HepG2 (cell line): ENCODE measurements at regions not wholly inside any gene's neighbourhood (a gene's known extent, or its start where the extent isn't known, plus 50 kb on each side); places are given as distances from the start of the nearest gene placed in this dataset.

ENCODE experiments used
- ATAC-seq: fragments of 200-7000 bp; cut with Tn5 transposase; 3 replicates; pipeline ENCODE4 v1.9.1; 2020; ENCODE audit warnings: mild to moderate bottlenecking, moderate library complexity
- BruUV-seq: library from RNA; stranded (reverse); fragments of 400-500 nt; replicated peaks from 2 replicates; lab custom pipeline; 2021; lab: Mats Ljungman, UMichigan
- CTCF ChIA-PET: fragments of 300-600 bp; formaldehyde crosslinking; extraction: SDS; loops from one replicate; lab custom pipeline; 2021; ENCODE audit warnings: low total read pairs, inconsistent platforms, low intra/inter-chr PET ratio; lab: Yijun Ruan, JAX
- POLR2A ChIA-PET: fragments of 350-600 bp; sonication (Branson Sonifier 250); formaldehyde crosslinking; loops from one replicate; lab custom pipeline; 2020; ENCODE audit warnings: antibody characterized with exemption, inconsistent platforms; lab: Yijun Ruan, JAX
- DNase-seq: peaks from one replicate; pipeline ENCODE4 v3.0.0-alpha.2; 2015; ENCODE audit warnings: low spot score
- FAIRE-seq: peaks from 3 replicates; lab custom pipeline; 2011; peaks lifted over from hg19 to GRCh38; lab: Jason Lieb, UNC
- H2AFZ ChIP-seq: one replicate; pipeline ENCODE4 v1.6.1; 2011; ENCODE audit warnings: low read length, inconsistent platforms
- H3K27ac ChIP-seq: fragments of 300-600 bp; 3 replicates; pipeline ENCODE4 v1.8.0; 2011; ENCODE audit warnings: mixed run types, mild to moderate bottlenecking, mixed read lengths, low read length, inconsistent platforms; ENCODE audit not compliant: insufficient read depth; ENCODE audit errors: extremely low read length
- H3K27me3 ChIP-seq, 2 experiments: fragments of 200-600 bp in 1 of 2; 2 replicates in 1 of 2; 3 replicates in 1 of 2; pipeline versions ENCODE4 v1.6.0 to v1.8.0; 2011; ENCODE audit warnings: low read length in 2 of 2, mild to moderate bottlenecking in 2 of 2, moderate library complexity in 2 of 2, inconsistent platforms in 1 of 2; ENCODE audit not compliant: insufficient read depth in 2 of 2, control insufficient read depth in 1 of 2
- H3K36me3 ChIP-seq, 2 experiments: fragments of 200-600 bp in 1 of 2; replicated peaks in 1 of 2; 2 replicates in 1 of 2; 3 replicates in 1 of 2; pipeline versions ENCODE4 v1.5.1 to v1.8.0; 2011; ENCODE audit warnings: low read length in 2 of 2, inconsistent platforms in 1 of 2; ENCODE audit not compliant: insufficient read depth in 2 of 2, control insufficient read depth in 1 of 2
- H3K4me1 ChIP-seq: 2 replicates; pipeline ENCODE4 v1.5.1; 2012; ENCODE audit warnings: low read length, inconsistent platforms; ENCODE audit not compliant: insufficient read depth
- H3K4me2 ChIP-seq: 2 replicates; pipeline ENCODE4 v1.6.0; 2011; ENCODE audit warnings: low read depth, low read length, inconsistent platforms
- H3K4me3 ChIP-seq, 3 experiments: fragments of 200-600 bp in 1 of 3; sonication (generic), shearing (Covaris generic) in 1 of 3; replicated peaks in 1 of 3; 2 replicates each; pipeline ENCODE4 v1.5.1; 2011 to 2016; ENCODE audit warnings: low read length in 3 of 3, inconsistent platforms in 2 of 3, low read depth in 2 of 3, mild to moderate bottlenecking in 2 of 3, control low read depth in 1 of 3, mixed read lengths in 1 of 3; ENCODE audit not compliant: insufficient read depth in 1 of 3
- H3K79me2 ChIP-seq: one replicate; pipeline ENCODE4 v1.6.1; 2011; ENCODE audit warnings: low read length, inconsistent platforms; ENCODE audit not compliant: insufficient read depth
- H3K9ac ChIP-seq: 2 replicates; pipeline ENCODE4 v1.6.0; 2011; ENCODE audit warnings: mild to moderate bottlenecking, low read depth, low read length, inconsistent platforms; ENCODE audit not compliant: insufficient read depth
- H3K9me3 ChIP-seq: 2 replicates; pipeline ENCODE4 v1.5.1; 2012; ENCODE audit warnings: mild to moderate bottlenecking, low read length
- H4K20me1 ChIP-seq: 2 replicates; pipeline ENCODE4 v1.6.0; 2011; ENCODE audit warnings: inconsistent platforms, mild to moderate bottlenecking, low read length, moderate library complexity; ENCODE audit not compliant: insufficient read depth
- HMG20B ChIP-seq: conservative IDR thresholded peaks from 2 replicates; pipeline ENCODE4 v1.6.1; 2016; ENCODE audit warnings: missing genetic modification reagents, missing compliant biosample characterization
- MAFF ChIP-seq: IDR thresholded peaks from 2 replicates; pipeline ENCODE4 v1.6.1; 2011; ENCODE audit warnings: low read depth, low read length, improper control_type of control experiment
- MAFK ChIP-seq, 2 experiments: IDR thresholded peaks in 1 of 2; conservative IDR thresholded peaks in 1 of 2; 2 replicates each; pipeline ENCODE4 v1.6.1; 2011; ENCODE audit warnings: improper control_type of control experiment in 2 of 2, low read length in 2 of 2
- THAP11 ChIP-seq: IDR thresholded peaks from 2 replicates; pipeline ENCODE4 v1.6.1; 2016; ENCODE audit warnings: missing biosample characterization, missing genetic modification reagents
- ZBTB1 ChIP-seq: sonication (generic); formaldehyde crosslinking; IDR thresholded peaks from 2 replicates; pipeline ENCODE4 v1.4.0; 2020; ENCODE audit warnings: missing genetic modification reagents, borderline replicate concordance
- WGBS: methylation state at CpG from one replicate; pipeline ENCODE4 v1.1.6; 2017; ENCODE audit warnings: low lambda C conversion rate; 5-methylcytosine and 5-hydroxymethylcytosine counted together
- in situ Hi-C: cut with HindIII; loops from 2 replicates; pipeline ENCODE4 v1.10.0; 2017; ENCODE audit warnings: low pct_unique_long_range_greater_than_20kb; ENCODE audit not compliant: extremely low pct_ligation_motif_present
- intact Hi-C: fragments of 100-400 bp; cut with micrococcal nuclease; formaldehyde crosslinking; loops from one replicate; pipeline ENCODE4 v1.10.0; 2022; ENCODE audit not compliant: unreplicated experiment
- TF ChIP-seq, protein P1 (sequence below): sonication (generic); formaldehyde crosslinking; IDR thresholded peaks from 2 replicates; pipeline ENCODE4 v1.5.0; 2020; ENCODE audit warnings: mild to moderate bottlenecking, missing genetic modification reagents, borderline replicate concordance

- TF ChIP-seq, protein P1, sequence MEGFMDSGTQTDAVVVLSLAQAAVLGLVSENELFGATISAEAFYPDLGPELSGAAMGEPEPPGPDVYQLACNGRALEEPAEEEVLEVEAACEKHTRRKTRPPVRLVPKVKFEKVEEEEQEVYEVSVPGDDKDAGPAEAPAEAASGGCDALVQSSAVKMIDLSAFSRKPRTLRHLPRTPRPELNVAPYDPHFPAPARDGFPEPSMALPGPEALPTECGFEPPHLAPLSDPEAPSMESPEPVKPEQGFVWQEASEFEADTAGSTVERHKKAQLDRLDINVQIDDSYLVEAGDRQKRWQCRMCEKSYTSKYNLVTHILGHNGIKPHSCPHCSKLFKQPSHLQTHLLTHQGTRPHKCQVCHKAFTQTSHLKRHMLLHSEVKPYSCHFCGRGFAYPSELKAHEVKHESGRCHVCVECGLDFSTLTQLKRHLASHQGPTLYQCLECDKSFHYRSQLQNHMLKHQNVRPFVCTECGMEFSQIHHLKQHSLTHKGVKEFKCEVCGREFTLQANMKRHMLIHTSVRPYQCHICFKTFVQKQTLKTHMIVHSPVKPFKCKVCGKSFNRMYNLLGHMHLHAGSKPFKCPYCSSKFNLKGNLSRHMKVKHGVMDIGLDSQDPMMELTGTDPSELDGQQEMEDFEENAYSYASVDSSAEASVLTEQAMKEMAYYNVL (CRISPR knock-in tag), result no peak
- no peak for TF ChIP-seq ZBTB1
These were observed 463.7 kb upstream of the CTNND2 start (continued) for GRCh38 chr5:12367973-12368372.

DNA sequence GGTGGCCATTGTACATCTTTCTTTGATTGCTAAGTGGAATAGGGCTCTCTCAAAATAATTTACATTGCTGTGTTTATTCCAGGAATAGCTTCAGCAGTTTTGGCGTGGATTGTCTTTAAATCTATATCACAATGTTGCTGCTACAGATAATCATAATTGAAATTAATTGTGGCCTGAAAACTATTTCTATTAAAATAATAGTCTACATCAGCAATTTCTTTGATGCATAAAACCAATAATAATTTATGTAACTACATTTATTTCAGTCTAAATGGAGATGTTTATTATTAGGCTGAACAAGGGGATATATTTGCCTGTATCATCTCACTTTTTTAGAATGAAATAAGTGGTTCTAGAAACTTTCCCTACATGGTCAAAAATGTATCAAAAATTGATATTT lies 456.0 kb upstream of the CTNND2 start:
- H3K27ac ChIP-seq, result no peak overlapping the region
- no peak for FAIRE-seq
- no peaks in the 10 kb centered on the region for H3K36me3 ChIP-seq
- 37% methylated on average over 1 of the region's 1 CpG for whole genome bisulfite sequencing
- ChIA-PET POLR2A (no interaction called here), CTCF (no interaction called here)
- H3K79me2 ChIP-seq, result no peaks in the 10 kb centered on the region
- no peak overlapping the region for H2AFZ ChIP-seq
- no TSS peak for BruUV-seq
- no peaks in the 10 kb centered on the region for H3K27me3 ChIP-seq
- H3K9me3 ChIP-seq, result peaks cover 72% of the 10 kb centered on the region
- DNase-seq, result no peak
- no peak overlapping the region for H3K4me2 ChIP-seq
- no peaks in the 10 kb centered on the region for H3K4me1 ChIP-seq
- intact Hi-C loops, result no loop called here
- H3K4me3 ChIP-seq, result no peak overlapping the region
- TF ChIP-seq HMG20B (CRISPR knock-in tag) (no peak), MAFK (conservative IDR thresholded peaks at IDR 0.05 in 1 of 2, IDR thresholded peaks at IDR 0.05 in 1 of 2; ENCODE audit: low read length in 2 of 2) (peak in 1 of 2 experiments; percentile 70; a peak in 2 of 4 replicates), THAP11 (CRISPR knock-in tag) (no peak), MAFF (peak; percentile 46; the same call in 1 of the 2 replicates)
- in situ Hi-C loops, result no loop called here
- no peak overlapping the region for H3K9ac ChIP-seq
- ATAC-seq, result no peak
- no peaks in the 10 kb centered on the region for H4K20me1 ChIP-seq
